ENCODE measurements at regions not wholly inside any gene's neighbourhood (a gene's known extent, or its start where the extent isn't known, plus 50 kb on each side); places are given as distances from the start of the nearest gene placed in this dataset.

DNA sequence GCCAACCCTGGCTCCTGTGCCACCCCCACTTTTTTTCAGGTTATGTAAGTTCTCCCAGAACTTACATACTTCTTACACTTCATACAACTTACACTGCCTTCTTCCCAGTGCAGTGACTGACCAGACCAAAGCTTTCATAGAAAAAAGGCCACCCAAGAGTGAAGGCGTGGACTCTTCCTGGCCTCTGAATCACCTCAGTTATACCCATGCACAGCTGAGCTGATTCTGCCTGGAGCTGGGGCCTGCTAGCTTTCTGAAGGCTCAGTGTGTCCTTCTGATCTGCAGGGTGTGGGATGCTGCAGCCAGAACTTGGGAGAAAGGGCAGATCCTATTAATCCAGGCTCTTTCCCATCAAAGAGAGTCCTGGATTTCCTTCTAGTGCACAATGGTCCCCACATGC, 216.1 kb downstream of the TTC32 start:
- TF ChIP-seq, protein P1, sequence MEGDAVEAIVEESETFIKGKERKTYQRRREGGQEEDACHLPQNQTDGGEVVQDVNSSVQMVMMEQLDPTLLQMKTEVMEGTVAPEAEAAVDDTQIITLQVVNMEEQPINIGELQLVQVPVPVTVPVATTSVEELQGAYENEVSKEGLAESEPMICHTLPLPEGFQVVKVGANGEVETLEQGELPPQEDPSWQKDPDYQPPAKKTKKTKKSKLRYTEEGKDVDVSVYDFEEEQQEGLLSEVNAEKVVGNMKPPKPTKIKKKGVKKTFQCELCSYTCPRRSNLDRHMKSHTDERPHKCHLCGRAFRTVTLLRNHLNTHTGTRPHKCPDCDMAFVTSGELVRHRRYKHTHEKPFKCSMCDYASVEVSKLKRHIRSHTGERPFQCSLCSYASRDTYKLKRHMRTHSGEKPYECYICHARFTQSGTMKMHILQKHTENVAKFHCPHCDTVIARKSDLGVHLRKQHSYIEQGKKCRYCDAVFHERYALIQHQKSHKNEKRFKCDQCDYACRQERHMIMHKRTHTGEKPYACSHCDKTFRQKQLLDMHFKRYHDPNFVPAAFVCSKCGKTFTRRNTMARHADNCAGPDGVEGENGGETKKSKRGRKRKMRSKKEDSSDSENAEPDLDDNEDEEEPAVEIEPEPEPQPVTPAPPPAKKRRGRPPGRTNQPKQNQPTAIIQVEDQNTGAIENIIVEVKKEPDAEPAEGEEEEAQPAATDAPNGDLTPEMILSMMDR (IDR thresholded peaks at IDR 0.05 in 8 of 11, conservative IDR thresholded peaks at IDR 0.05 in 3 of 11): no peak
- no peak for TF ChIP-seq POLR2AphosphoS5 (IDR thresholded peaks at IDR 0.05)
- TF ChIP-seq POLR2A (IDR thresholded peaks at IDR 0.05): no peak
